IPS DF 6.9 (cell line): ENCODE measurements at regions not wholly inside any gene's neighbourhood (a gene's known extent, or its start where the extent isn't known, plus 50 kb on each side); places are given as distances from the start of the nearest gene placed in this dataset.
"Not testable (repeated sequence)": the region's sequence is repeated elsewhere in the genome, so short reads cannot be mapped to it uniquely, and the experiment has no call there.

ENCODE experiments used
- DNase-seq: peaks from one replicate; pipeline ENCODE4 v3.0.0-alpha.2; 2013; ENCODE audit warnings: low read depth, low spot score
- H3K27ac ChIP-seq: one replicate; pipeline ENCODE4 v1.5.1; 2013; ENCODE audit warnings: low read length, control low read depth
- H3K27me3 ChIP-seq: 2 replicates; pipeline ENCODE4 v1.6.1; 2013; ENCODE audit warnings: mild to moderate bottlenecking, low read length; ENCODE audit not compliant: control insufficient read depth, insufficient read depth
- H3K36me3 ChIP-seq: 2 replicates; pipeline ENCODE4 v1.6.1; 2013; ENCODE audit warnings: low read length; ENCODE audit not compliant: control insufficient read depth, insufficient read depth
- H3K4me1 ChIP-seq: 2 replicates; pipeline ENCODE4 v1.6.1; 2013; ENCODE audit warnings: low read length; ENCODE audit not compliant: control insufficient read depth, insufficient read depth
- H3K4me3 ChIP-seq: 2 replicates; pipeline ENCODE4 v1.5.1; 2013; ENCODE audit warnings: mild to moderate bottlenecking, low read length
- H3K9me3 ChIP-seq: 2 replicates; pipeline ENCODE4 v1.6.1; 2013; ENCODE audit warnings: low read length, inconsistent platforms; ENCODE audit not compliant: control insufficient read depth, insufficient read depth
- WGBS: extraction: QIAGEN DNeasy Blood & Tissue Kit; methylation state at CpG from one replicate; pipeline ENCODE4 v1.1.7; 2013; ENCODE audit warnings: mixed read lengths, missing lambda C conversion rate; ENCODE audit not compliant: insufficient read length, insufficient coverage; 5-methylcytosine and 5-hydroxymethylcytosine counted together

- Histone ChIP-seq H3K4me3 (no peak overlapping the region), H3K4me1 (no peaks in the 10 kb centered on the region), H3K27ac (no peak overlapping the region), H3K36me3 (no peaks in the 10 kb centered on the region), H3K27me3 (no peaks in the 10 kb centered on the region), H3K9me3 (no peaks in the 10 kb centered on the region)
- WGBS: no CpG with 5 or more reads among the region's 4 CpGs
- DNase-seq: no peak
Measured at GRCh38 chr3:110984456-110985250, 87.0 kb upstream of the NECTIN3 start.

DNA sequence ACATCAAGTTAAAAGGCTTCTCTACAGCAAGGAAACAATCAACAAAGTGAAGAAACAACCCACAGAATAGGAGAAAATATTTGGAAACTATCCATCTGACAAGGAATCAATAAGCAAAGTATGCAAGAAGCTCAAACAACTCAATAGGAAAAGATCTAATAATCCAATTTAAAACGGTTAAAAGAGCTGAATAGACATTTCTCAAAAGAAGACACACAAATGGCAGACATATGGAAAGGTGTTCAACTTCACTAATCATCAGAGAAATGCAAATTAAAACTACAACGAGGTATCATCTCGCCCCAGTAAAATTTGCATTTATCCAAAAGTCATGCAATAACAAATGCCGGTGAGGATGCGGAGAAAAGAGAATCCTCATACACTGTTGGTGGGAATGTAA, 82.2 kb upstream of the NECTIN3 start:
- Histone ChIP-seq H3K27me3 (no peaks in the 10 kb centered on the region), H3K9me3 (no peaks in the 10 kb centered on the region), H3K36me3 (no peaks in the 10 kb centered on the region), H3K4me1 (no peaks in the 10 kb centered on the region), H3K27ac (no peak overlapping the region), H3K4me3 (no peak overlapping the region)
- no CpG with 5 or more reads among the region's 5 CpGs for WGBS
- DNase-seq: no peak

DNA sequence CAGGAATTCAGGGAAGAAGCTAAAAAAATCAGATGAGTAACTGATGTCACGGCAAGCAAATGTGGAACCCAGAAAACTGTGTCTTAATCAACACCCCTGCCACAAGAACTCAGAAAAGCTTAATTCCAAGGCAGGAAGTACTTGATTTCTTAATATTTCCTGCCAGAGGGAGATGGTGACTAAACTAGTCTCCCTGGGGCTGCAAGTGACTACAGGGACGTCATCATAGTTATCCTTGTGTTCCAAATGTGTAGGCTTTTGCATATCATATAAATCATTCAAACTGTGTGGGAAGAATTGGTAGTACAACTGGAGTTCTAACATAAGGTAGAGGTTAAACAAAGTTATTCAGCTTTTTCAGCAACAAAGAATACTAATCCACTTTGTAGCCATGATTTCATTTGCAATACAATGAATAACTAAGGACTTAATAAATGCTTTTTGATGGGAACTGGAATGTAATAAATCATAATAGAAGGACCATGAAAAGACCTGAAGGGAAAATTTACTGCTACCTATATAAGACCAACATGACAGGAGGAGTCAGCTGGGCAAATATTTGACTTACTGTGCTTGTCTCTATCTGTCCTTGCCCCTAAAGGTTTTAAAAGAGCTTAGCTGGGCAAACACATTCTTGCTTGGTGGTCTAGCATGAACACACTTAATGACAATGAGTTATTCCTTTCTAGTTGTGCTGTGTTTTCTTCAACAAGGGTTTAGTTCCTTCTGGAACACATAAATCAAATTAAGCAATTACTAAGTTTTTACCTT, 76.0 kb upstream of the NECTIN3 start:
- no peaks in the 10 kb centered on the region for H3K4me1 ChIP-seq
- WGBS: no CpG with 5 or more reads among the region's 2 CpGs
- H3K27ac ChIP-seq: no peak overlapping the region
- no peaks in the 10 kb centered on the region for H3K9me3 ChIP-seq
- H3K27me3 ChIP-seq: no peaks in the 10 kb centered on the region
- DNase-seq: no peak
- H3K36me3 ChIP-seq: no peaks in the 10 kb centered on the region
- no peak overlapping the region for H3K4me3 ChIP-seq

GRCh38 chr3:110998766-110999165, 72.8 kb upstream of the NECTIN3 start:
- H3K27ac ChIP-seq, H3K4me1 ChIP-seq, H3K9me3 ChIP-seq, DNase-seq, H3K4me3 ChIP-seq, H3K36me3 ChIP-seq, H3K27me3 ChIP-seq: not testable (repeated sequence)
- no CpG with 5 or more reads among the region's 2 CpGs for WGBS

- DNase-seq, H3K36me3 ChIP-seq, H3K4me3 ChIP-seq, H3K27me3 ChIP-seq, H3K27ac ChIP-seq, H3K9me3 ChIP-seq, H3K4me1 ChIP-seq: not testable (repeated sequence)
- WGBS: no CpG with 5 or more reads among the region's 4 CpGs
Measured at GRCh38 chr3:111006485-111006884, 65.1 kb upstream of the NECTIN3 start.

GRCh38 chr3:111012388-111013248, 59.0 kb upstream of the NECTIN3 start:
- WGBS: no CpG with 5 or more reads among the region's 7 CpGs

More at GRCh38 chr3:111012388-111013248, 59.0 kb upstream of the NECTIN3 start:
- H3K4me1 ChIP-seq: no peaks in the 10 kb centered on the region
- H3K4me3 ChIP-seq: no peak overlapping the region
- no peaks in the 10 kb centered on the region for H3K36me3 ChIP-seq
- no peaks in the 10 kb centered on the region for H3K27me3 ChIP-seq
- H3K27ac ChIP-seq: no peak overlapping the region
- no peaks in the 10 kb centered on the region for H3K9me3 ChIP-seq
- peak; percentile 25 for DNase-seq
